Heart left ventricle (tissue), 16 donors: ENCODE measurements at regions not wholly inside any gene's neighbourhood (a gene's known extent, or its start where the extent isn't known, plus 50 kb on each side); places are given as distances from the start of the nearest gene placed in this dataset.

Experiments used
- ATAC-seq, 4 donors: fragments of 200-7000 bp; cut with Tn5 transposase; one replicate each; pipeline ENCODE4 v1.9.1; 2020 to 2022; ENCODE audit warnings: moderate library complexity in 4 of 4, mild to moderate bottlenecking in 3 of 4, moderate number of reproducible peaks in 1 of 4
- DNase-seq, 5 donors: peaks; one replicate each; pipeline ENCODE4 v3.0.0-alpha.2; 2020
- H3K27ac ChIP-seq, 12 donors: fragments of 200-600 bp; sonication (generic) in 4 of 12; one replicate each; pipeline versions ENCODE4 v1.5.0 to v1.8.0; 2016 to 2022; ENCODE audit warnings: mild to moderate bottlenecking in 2 of 12
- H3K27me3 ChIP-seq, 9 donors: fragments of 200-600 bp; sonication (generic) in 2 of 9; one replicate each; pipeline versions ENCODE4 v1.5.1 to v1.8.0; 2016 to 2022; ENCODE audit warnings: mild to moderate bottlenecking in 3 of 9
- H3K36me3 ChIP-seq, 9 donors: fragments of 200-600 bp; sonication (generic) in 2 of 9; one replicate each; pipeline versions ENCODE4 v1.5.0 to v1.8.0; 2018 to 2022; ENCODE audit warnings: mild to moderate bottlenecking in 2 of 9
- H3K4me1 ChIP-seq, 12 donors: fragments of 200-600 bp; sonication (generic) in 4 of 12; one replicate each; pipeline versions ENCODE4 v1.5.0 to v1.8.0; 2016 to 2022; ENCODE audit warnings: mild to moderate bottlenecking in 3 of 12
- H3K4me3 ChIP-seq, 12 donors: fragments of 200-600 bp; sonication (generic) in 4 of 12; one replicate each; pipeline versions ENCODE4 v1.5.0 to v1.8.0; 2017 to 2022; ENCODE audit warnings: mild to moderate bottlenecking in 9 of 12, moderate library complexity in 4 of 12
- H3K9me3 ChIP-seq, 12 donors: fragments of 200-600 bp; sonication (generic) in 4 of 12; one replicate each; pipeline versions ENCODE4 v1.5.0 to v1.8.0; 2016 to 2022; ENCODE audit warnings: mild to moderate bottlenecking in 1 of 12
- POLR2A ChIP-seq, 2 donors: fragments of 450-650 bp; IDR thresholded peaks; one replicate each; pipeline ENCODE4 v1.6.1; 2017; ENCODE audit warnings: antibody characterized with exemption in 2 of 2, mild to moderate bottlenecking in 2 of 2, moderate library complexity in 2 of 2
- WGBS, 4 donors: extraction: QIAGEN DNeasy Blood & Tissue Kit in 2 of 4; methylation state at CpG; one replicate each; pipeline versions ENCODE4 v1.1.5 to v1.1.7; 2013 to 2018; 5-methylcytosine and 5-hydroxymethylcytosine counted together
- intact Hi-C, 10 donors: fragments of 100-400 bp; cut with DNase I; formaldehyde crosslinking; loops; one replicate each; pipeline versions ENCODE4 v1.11.1 to v1.14.2; 2022
- TF ChIP-seq, protein P1 (sequence below), 12 donors: fragments of 200-600 bp; sonication (generic) in 4 of 12; IDR thresholded peaks; one replicate each; pipeline versions ENCODE4 v1.5.0 to v1.8.0; 2018 to 2022; ENCODE audit warnings: antibody characterized with exemption in 12 of 12, mild to moderate bottlenecking in 5 of 12
- donor health status: ischemic (EF 13 %, LVEDD 7.1; RV severe dilation, severe dysfunction).
- donor health status: healthy with polysubstance abuse.
- donor health status: DM: no; HTN: yes; CAD: no.
- donor health status: DM: no; HTN: no; CAD: no.
- donor health status: ischemic (EF 25% LVEDD 6.9; RV normal size, moderate dysfunction).
- donor health status: ischemic (EF 25% LVEDD 5.7; RV mildly dilated, moderate dysfunction).
- donor health status: healthy.
- donor health status: DM: yes; HTN: yes; CAD: no.
- donor health status: ischemic (EF 35%, LVEDD 5.7; RV mildly dilated, moderate dysfunction).
- donor health status: nonischemic (EF 11% LVEDD 7.7; RV severe dilation, severe dysfunction).
- donor health status: DM: yes; HTN: yes; CAD: no.
- donor health status: PGD.
- donor health status: ischemic (EF 29% LVEDD 5.4; RV normal size, mild dysfunction).
- donor health status: nonischemic (EF 23%, LVEDD 6.1; RV moderate dilation, normal function).

DNA sequence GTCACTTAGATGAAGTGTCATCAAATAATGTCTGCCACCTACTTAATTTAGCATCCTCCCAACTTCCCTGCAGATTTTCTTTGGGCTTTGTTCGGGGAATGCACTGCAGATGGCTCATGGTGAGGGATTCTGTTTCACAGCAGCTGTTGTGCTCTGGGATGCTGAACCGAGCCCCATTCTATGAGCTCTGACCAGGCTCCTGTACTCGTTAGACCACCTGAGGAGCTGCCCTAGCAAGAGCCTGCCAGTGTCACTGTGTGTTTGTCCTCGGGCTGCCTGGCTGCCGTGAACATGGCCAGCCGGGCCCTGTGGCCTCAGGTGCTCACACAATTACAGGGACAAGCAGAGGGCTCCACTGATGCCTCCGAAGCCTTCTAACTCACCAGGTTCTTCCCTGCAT lies 238.8 kb upstream of the ECI2 start:
- WGBS, 4 donors = 80 to 88% (median 82%) methylated on average over 6 to 7 of the region's 7 CpGs
- no peak for DNase-seq
- H3K36me3 ChIP-seq = no peaks in the 10 kb centered on the region
- no peak overlapping the region for H3K4me3 ChIP-seq
- no peak for TF ChIP-seq POLR2A (IDR thresholded peaks at IDR 0.05)
- TF ChIP-seq, protein P1, sequence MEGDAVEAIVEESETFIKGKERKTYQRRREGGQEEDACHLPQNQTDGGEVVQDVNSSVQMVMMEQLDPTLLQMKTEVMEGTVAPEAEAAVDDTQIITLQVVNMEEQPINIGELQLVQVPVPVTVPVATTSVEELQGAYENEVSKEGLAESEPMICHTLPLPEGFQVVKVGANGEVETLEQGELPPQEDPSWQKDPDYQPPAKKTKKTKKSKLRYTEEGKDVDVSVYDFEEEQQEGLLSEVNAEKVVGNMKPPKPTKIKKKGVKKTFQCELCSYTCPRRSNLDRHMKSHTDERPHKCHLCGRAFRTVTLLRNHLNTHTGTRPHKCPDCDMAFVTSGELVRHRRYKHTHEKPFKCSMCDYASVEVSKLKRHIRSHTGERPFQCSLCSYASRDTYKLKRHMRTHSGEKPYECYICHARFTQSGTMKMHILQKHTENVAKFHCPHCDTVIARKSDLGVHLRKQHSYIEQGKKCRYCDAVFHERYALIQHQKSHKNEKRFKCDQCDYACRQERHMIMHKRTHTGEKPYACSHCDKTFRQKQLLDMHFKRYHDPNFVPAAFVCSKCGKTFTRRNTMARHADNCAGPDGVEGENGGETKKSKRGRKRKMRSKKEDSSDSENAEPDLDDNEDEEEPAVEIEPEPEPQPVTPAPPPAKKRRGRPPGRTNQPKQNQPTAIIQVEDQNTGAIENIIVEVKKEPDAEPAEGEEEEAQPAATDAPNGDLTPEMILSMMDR (IDR thresholded peaks at IDR 0.05) = no peak
- peaks cover under 1 to 50% (median 26%) of the 10 kb centered on the region in 12 donors for H3K4me1 ChIP-seq
- H3K27me3 ChIP-seq = no peaks in the 10 kb centered on the region
- no peak for ATAC-seq
- H3K27ac ChIP-seq = peak overlapping the region in 1 of 12 donors; percentile 33
- no peaks in the 10 kb centered on the region for H3K9me3 ChIP-seq
- intact Hi-C loops = loop anchor here in 2 of 10 donors (10.0 kb wide), 2 partner anchors 91 to 401 kb away; partner anchors contain the start of gene CDYL (in 1 of the 2)

DNA sequence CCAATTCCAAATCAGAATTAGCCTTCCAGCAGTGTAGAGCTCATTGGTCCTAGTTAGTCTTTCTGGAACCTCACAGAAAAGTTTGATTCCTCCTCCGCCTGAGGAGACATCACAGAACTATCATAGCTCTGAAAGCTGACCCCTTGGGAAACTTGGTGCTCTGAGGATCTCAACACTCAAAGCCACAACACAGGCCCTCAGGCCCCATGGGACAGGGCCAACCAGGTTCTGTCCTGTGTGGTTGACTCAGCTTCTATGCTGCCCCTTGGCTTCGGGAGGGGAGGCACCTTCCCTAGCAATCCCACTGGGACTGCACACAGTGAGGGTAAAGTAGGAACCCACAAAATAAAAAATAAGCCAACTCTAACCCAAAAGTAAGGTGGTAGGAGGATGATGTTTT lies 237.5 kb upstream of the ECI2 start:
- WGBS, 4 donors = 90 to 100% (median 98%) methylated on average over 2 of the region's 2 CpGs
- intact Hi-C loops = loop anchor here in 2 of 10 donors (10.0 kb wide), 2 partner anchors 92 to 402 kb away; partner anchors contain the start of gene CDYL (in 1 of the 2)
- peak overlapping the region in 3 of 12 donors; percentile 79 to 85 (median 85) for H3K27ac ChIP-seq
- no peak overlapping the region for H3K4me3 ChIP-seq
- H3K36me3 ChIP-seq = no peaks in the 10 kb centered on the region
- peaks cover 2 to 55% (median 30%) of the 10 kb centered on the region in 12 donors for H3K4me1 ChIP-seq
- ATAC-seq = no peak
- H3K9me3 ChIP-seq = no peaks in the 10 kb centered on the region
- DNase-seq = no peak
- TF ChIP-seq POLR2A (IDR thresholded peaks at IDR 0.05) = no peak
- TF ChIP-seq, protein P1 (IDR thresholded peaks at IDR 0.05) = no peak
- H3K27me3 ChIP-seq = no peaks in the 10 kb centered on the region

DNA sequence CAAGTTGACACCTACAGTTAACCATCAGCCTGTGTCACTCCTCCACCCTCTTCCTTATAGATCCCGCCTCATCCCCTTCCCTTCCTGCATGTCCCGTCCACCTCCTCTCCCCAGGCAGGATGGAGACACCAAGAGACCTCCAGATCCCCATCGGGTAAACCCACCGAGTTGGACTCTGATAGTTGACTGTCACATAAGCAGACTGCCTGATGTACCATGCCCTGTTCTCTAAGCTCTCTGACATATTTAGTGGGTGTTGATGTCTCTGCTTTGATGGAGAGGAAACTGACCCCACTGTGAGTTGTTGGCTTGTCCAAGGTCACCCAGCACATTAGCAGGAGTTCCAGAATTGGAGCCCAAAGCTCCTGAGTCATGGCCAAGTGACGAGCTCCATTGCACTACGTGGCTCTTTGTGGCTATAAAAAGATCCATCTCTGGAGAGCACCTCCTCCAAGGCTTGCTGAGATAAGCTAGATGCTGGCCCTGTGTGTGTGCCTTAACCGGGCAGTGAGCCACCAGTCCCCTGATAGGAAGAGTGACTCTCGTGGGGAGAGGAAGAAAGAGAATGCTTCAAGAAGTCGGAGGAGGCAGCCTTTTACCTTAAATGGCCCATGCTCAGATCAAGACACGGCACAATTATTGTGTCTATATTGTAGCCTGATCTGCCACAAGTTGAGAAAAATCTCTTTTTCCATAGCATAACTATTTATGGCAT lies 236.0 kb upstream of the ECI2 start:
- intact Hi-C loops = loop anchor here in 2 of 10 donors (10.0 kb wide), 2 partner anchors 93 to 403 kb away; partner anchors contain the start of gene CDYL (in 1 of the 2)
- no peak overlapping the region for H3K4me3 ChIP-seq
- no peaks in the 10 kb centered on the region for H3K27me3 ChIP-seq
- TF ChIP-seq, protein P1 (IDR thresholded peaks at IDR 0.05) = no peak
- no peak for TF ChIP-seq POLR2A (IDR thresholded peaks at IDR 0.05)
- DNase-seq (peak in 4 of 5 donors; percentile 85 to 92 (median 88)), ATAC-seq (peak; percentile 94 to 96 (median 95))
- H3K4me1 ChIP-seq = peaks cover 2 to 48% (median 23%) of the 10 kb centered on the region in 12 donors
- H3K9me3 ChIP-seq = no peaks in the 10 kb centered on the region
- peak overlapping the region; percentile 35 to 94 (median 77) for H3K27ac ChIP-seq
- 20 to 26% (median 23%) methylated on average over 9 to 10 of the region's 10 CpGs for WGBS, 4 donors
- H3K36me3 ChIP-seq = no peaks in the 10 kb centered on the region

DNA sequence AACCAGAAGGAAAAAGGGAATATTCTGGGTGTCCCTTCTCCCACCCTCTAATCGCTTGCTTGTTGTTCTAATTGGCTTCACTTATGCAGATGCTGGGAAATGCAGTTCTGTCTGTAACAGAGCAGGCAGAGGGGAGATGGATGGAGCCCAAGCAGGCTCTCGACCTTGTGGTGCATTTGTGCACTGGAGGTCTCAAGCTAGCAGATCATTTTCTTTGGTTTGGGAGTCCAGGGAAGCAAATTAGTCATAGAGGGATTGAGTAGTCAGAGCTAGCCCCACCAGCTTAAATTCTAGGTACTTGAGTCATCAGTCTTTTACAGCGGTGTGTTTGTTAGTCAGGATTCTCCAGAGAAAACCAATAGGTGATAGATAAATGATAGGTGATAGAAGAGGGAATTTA lies 234.7 kb upstream of the ECI2 start:
- DNase-seq = no peak
- Histone ChIP-seq H3K27me3 (no peaks in the 10 kb centered on the region), H3K4me1 (peaks cover 2 to 48% (median 23%) of the 10 kb centered on the region in 12 donors), H3K27ac (peak overlapping the region in 11 of 12 donors; percentile 51 to 92 (median 69)), H3K9me3 (no peaks in the 10 kb centered on the region), H3K36me3 (no peaks in the 10 kb centered on the region), H3K4me3 (no peak overlapping the region)
- intact Hi-C loops = loop anchor here in 2 of 10 donors (10.0 kb wide), 2 partner anchors 95 to 405 kb away; partner anchors contain the start of gene CDYL (in 1 of the 2)
- TF ChIP-seq, protein P1 (IDR thresholded peaks at IDR 0.05) = no peak
- no peak for TF ChIP-seq POLR2A (IDR thresholded peaks at IDR 0.05)
- ATAC-seq = no peak
- 51 to 59% (median 53%) methylated on average over 3 of the region's 3 CpGs for WGBS, 4 donors
